Activated CD4-positive, alpha-beta T cell treated with anti-CD3 and anti-CD28 coated beads, Interleukin-2, Interleukin-6, amounts not matched to agents 100 ng/mL and 50 ng/mL, durations not matched to agents 16 hours and 8 hours (primary cell): ENCODE measurements at regions not wholly inside any gene's neighbourhood (a gene's known extent, or its start where the extent isn't known, plus 50 kb on each side); places are given as distances from the start of the nearest gene placed in this dataset.

Experiments used
- DNase-seq: peaks from one replicate; pipeline ENCODE4 v3.0.0-alpha.2; 2020

DNA sequence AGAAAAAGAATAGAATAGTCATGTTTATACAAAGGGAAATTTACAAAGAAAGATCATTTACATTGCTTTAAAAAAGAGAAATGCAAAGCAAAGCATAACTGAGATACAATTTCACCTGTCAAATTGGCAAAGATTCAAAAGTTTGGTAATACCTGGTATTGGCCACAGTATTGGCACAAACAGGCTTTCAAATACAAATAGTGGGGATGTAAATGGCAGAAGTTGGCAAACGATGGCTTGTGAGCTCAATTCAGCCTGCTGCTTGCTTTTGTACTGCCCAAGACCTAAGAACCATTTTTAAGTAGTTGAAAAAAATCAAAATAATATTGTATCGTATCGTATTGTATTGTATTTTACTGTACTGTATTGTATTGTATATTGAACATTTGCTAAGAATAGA is 194.5 kb upstream of the JAG1 start:
- DNase-seq, result no peak

DNA sequence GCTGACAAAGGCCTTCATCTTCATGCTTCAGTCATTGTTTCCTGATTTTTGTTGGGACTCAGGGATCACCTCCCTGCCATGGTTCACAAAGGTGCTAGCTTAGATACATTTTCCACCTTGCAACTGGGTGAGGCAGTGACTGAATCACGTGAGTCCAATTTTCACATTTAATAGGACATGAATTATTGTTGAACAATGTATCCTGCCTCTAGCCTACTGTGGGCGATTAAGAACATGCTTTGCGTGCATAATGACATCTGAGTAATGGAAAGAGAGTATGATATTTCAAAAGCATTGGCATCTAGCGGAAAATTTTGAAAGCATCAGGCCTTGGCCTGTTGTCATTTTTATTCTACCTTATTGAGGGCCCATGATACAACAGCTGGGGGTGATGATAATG is 199.2 kb upstream of the JAG1 start:
- no peak for DNase-seq

DNA sequence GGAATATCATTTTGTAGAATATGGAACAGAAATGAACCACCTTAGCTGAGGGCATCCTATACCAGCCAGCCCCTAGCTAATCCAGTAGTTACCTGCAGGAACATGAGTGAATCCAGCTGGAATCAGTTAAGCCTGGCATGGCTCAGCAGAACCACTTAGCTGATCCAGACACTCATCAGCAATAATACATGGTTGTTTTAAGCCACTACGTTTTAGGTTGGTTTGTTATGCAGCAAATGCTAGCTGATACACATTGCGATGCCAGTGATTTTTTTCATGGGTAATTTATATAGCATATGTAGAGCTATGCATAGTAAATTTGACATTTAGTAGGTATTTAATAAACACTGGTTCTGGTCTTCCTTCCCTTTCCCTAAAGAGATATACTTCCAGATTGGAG is 201.9 kb upstream of the JAG1 start:
- no peak for DNase-seq

DNA sequence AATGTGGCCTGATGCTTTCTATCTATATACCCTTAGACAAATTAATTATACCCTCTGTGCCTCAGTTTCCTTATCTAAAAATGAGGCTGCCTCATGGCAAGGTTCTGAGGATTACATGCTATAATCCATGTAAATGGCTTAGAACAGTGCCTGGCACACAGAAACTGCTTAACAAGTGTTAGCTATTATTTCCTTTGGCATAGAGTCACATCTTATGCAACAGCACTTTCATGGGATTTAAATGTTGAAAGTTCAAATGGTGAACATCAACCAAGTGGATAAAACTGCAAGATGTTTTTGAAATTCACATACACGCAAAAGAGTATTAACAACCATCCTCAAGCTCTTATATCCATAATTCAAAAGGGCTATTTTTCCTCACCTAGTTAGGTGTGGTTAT is 202.8 kb upstream of the JAG1 start:
- DNase-seq, result no peak

DNA sequence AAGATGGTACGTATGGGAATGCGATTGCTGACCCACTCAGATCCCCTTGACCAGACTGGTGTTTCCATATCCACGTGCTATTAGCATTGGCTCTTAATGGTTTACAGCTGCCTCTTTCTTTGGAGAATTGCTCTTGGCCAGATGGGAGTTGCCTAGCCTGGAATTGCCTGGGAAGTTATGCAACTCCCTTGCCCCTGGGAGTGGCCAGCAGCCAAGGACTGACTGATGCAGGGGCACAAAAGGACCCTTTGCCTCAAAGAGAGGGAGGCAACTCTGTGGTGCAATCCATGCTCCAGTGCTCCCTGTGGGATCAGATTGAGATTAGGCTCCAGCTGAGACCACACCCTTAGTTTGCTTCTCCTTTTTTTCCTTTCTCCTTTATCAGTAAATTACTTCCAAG is 203.5 kb upstream of the JAG1 start:
- DNase-seq, result no peak

DNA sequence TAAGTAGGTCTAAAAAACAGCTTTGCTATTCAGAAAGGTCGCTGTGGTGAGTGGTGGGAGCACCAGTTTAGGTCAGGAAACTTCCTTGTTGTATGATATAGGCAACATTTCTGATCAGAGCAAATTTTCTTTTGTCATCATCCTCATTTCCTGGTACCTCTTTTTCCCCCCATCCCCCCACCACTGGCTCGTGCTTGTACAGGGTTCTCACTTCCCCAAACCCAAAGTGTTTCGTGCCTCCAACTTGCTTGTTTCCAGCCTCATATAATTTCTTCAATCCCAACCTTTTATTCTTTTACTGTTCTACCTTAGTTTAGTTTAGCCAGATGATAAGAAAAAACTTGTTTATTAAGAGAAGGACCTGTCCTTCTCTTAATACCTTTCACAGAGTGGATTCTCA is 209.4 kb upstream of the JAG1 start:
- DNase-seq, result no peak

DNA sequence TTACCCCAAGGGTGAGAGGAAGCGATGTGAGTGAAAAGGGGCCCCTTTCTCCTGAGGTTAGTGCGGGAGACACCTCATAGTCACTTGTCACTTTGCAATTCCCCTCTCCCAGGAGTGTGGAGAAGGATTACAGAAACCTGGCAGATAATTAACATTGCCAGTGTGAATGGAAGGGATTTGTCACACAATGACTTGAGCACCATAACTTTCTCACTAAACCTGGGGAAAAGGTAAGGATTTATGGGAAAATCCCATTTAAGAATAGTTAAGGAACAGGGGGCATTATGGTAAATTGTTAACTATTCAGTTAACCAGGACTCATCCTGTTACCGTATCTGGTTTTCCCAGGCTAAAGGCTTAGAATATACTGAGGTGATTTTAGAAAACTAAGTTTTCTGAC is 219.5 kb upstream of the JAG1 start:
- no peak for DNase-seq

DNA sequence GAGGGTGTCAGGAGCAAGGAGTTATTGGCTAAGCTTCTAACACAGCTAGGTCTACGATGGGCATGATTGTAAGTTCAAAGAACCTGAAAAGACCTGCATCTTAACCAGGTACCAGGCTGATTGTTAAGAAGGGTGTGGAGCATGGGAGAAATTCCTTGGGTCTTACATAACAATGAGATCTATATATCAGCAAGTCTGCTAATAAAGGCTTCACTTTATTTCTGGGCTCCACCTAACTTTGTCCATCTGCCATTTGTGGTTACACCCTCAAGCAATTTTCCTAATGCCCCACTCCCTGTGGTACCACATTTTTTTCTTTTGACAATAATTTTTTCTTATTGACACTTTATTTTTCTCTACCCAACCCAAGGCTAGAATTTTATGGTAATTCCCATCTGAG is 223.5 kb upstream of the JAG1 start:
- no peak for DNase-seq

DNA sequence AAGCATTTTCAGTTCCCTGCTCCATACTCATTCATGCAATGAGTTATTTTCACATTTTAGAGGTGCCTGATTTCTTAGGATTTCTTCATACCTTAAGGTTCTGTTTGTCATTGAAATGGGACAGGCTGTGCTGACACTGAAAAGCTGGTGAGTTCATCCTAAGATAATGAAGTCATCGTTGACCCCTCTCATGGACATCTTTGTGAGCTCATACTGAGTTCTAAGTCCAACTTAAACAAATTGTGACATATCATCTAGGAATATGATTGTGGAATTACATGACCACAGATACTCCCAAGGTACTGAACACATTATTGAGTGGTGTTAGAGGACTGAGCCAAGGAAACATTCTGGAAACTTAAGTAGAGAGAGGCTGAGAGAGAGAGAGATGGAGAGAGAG is 224.8 kb upstream of the JAG1 start:
- no peak for DNase-seq

DNA sequence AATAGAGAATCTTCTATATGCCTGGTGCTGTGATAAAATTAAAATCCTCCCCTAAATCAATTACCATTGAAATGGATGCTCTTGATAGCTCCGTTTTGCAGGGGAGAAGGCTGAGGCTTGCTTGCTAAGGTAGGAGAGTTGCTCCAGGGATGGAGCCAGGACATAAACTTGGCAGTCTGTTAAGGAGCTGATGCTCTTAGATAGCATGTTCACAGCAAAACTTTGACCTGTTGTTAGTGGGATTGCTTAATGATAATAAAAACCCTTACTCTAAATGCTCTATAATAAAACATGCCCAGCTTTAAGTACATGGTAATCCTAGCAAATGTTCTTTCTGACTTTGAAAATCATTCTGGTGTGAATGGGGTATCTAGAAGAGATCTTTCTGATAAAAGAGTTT is 228.4 kb upstream of the JAG1 start:
- DNase-seq, result no peak

DNA sequence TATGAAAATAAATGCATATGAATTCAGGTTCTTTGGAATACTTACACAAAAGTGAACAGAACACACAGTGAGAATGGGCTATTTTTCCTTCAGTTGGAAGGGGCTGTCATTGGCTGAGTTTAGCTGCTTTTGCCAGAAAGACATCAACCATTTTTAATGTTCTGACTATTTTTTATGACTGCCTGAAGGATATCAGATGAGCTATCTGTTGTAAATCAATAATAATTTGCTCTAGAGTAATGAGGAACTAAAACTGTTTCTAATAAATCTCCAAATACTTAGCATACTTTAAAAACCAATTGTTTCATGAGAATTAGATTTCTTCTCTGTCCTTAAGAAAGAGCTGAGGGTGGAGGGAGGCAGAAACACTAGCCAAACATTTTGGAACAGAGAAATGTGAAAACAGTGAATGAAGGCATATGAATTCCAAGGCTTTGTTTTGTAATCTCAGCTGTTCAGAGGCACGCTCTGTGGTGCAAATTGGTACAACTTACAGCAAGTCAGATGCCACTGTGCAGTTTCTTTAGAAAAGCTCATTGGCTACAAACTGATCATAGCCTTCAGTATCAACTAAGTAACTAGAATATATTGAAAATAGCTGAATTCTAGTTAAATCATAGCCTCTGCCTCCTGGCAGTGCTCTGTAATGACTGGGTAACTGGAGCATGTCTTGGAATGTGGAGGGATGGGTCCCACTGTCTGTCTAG is 228.9 kb upstream of the JAG1 start:
- DNase-seq, result no peak

DNA sequence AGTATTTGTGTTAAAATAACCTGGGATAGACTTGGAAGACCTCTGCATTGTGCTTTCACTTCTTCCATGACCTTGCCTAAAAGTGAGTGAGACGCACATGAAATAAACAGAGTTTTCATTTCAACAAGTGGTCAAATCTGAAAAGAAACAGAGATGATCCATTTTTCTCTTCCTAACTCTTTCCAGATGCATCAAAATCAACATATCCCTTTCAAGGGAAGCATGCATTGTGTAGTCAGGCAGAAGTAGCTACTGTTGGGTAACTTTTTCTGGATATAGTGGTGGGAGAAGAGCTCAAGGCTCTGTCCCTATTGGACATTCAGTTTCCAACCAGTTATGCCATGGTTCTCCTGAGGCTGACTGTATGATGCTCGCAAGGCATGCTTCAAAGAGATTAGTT is 233.0 kb upstream of the JAG1 start:
- DNase-seq, result no peak

DNA sequence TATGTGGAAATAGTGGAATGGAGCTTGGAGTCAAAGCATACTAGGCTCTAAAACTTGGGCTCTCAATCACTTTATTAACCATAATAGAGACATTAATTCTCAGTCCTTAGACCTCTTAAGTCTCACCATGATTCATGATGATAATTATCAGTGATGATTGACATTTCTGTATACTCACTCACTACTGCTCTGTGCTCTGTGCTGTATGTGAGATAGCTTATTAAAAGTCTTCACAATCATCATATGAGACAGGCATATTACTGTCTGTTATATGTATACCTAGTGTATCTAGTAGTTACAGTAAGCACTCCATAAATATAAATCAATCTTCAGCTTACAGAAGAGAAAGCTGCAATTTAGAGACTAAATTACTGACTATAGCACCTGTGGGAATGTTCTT is 236.0 kb upstream of the JAG1 start:
- DNase-seq, result no peak

DNA sequence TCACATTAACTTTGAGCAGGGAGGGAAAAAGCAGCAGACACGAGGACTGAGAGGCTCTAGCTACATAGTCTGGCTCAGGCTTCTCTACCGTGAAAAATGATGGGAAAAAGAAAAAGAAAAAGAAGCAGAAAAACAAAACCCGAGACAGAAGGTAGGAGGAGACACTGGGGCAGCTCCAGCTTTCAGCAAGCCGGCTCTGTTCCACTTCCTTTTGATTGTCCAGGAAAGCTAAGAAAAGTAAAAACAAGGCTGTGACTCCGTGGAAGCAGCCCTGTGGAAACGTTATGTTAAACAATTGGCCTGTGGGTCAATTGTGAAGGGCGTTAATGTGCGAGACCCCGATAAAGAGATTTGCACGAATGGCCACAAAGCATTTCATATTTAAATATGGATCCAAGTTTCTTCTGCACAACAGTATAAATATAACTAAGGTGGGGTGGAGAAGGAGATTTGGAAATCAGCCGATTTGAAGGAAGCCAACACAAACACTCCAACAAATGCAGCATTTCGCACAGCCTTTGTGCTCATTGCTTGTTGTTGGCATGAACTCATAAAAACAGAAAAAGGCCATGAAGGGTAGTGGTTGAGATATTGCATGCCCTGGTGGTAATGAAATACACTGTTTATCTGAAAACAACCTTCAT is 236.9 kb upstream of the JAG1 start:
- DNase-seq, result no peak

DNA sequence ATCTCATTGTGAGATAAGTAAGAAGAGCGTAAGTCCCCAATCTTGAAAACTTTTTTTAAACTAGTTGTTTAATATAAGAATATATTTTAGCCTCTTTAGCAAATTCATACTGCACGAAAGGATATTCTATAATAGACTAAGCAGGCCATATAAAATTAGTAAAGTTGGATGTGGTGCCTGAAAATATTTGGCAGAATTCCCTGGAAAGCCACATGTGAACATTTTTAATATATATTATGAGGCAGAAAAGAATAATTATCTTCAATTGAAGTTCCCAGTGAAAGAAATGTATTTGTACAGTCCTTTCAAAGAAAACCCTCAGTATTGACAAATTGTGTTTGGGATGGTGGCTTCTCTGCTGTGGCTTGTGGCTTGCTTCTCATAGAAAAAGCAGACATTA is 237.5 kb upstream of the JAG1 start:
- no peak for DNase-seq

DNA sequence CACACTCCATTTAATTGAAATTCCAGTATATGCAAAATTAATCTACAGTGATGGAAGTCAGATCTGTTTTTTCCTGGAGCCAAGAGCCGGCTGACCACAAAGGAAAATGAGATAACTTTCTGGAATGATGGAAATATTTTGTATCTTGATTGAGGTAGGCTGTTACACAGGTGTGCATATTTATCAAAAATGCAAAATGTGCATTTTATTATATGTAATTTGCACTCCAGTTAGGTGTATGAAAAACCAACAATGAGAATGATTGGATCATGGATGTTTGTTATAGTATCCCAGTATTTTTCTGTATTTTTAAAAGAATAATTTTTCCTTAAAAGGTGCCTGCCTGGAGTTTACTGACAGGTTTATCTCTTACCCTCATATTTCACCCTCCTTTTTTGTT is 242.0 kb upstream of the JAG1 start:
- DNase-seq, result no peak

DNA sequence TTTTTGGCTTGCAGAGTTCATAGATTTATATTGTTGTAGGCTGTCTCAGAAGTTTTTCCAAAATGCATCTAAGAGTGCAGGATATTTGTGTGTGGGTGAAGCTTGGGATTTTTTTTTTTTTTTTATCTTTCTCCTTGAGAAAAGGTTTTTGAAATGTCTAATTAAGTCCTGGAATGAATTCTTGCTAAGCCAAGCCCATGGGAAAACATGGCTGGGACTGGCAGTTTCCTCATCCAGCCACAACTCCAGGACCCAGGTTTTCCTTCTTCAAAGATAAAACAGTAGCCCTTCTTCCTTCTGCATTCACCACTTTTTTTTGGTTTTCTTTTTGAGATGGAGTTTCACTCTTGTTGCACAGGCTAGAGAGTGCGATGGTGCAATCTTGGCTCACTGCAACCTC is 242.5 kb upstream of the JAG1 start:
- no peak for DNase-seq

DNA sequence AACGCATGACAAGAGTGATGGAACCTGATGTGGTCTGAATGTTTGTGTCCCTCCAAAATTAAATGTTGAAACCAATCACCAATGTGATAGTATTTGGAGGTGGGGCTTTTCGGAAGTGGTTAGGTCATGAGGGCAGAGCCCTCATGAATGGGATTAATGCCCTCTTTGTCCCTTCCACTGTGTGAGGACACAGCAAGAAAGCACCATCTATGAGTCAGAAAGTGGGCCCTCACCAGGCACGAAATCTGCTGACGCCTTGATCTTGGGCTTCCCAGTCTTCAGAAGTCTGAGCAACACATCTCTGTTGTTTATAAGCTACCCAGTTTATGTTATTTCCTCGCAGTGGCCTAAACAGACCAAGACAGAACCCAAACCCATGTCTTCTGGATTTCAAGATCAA is 244.0 kb upstream of the JAG1 start:
- no peak for DNase-seq

DNA sequence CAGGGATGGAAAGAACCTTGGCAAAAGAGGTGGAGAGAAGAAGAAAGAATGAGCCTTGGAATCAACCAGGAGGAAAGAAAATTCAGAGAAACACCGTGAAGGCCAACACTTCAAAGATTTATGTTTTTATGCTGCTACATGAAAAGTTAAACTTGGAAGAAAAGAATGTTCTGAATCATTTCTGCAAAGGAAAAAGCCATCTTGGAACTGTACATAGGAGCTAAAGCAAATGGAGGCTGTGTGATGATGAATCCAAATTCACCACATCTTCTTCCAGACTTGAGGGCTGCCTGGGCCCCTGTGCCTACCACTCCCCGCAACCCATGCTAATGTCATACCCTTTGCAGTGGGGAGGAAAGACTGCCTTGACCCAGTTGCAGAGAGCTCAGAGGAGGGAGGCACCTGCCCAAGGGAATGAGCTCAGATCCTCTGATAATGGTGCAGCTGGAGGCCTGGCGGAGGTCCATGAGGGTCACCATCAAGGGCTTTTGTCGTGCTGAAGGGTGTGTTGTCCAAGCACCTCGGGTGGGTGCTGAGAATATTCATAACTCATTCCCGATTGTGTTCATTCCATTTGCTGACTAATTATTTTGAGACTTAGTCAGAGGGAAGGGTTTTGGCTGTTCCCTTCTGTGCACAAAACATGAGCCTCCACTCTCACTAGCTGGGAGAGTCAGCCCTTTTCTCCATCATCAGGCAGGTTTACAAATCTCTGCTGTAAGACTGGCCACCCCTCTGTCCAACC is 245.8 kb upstream of the JAG1 start:
- DNase-seq, result no peak

DNA sequence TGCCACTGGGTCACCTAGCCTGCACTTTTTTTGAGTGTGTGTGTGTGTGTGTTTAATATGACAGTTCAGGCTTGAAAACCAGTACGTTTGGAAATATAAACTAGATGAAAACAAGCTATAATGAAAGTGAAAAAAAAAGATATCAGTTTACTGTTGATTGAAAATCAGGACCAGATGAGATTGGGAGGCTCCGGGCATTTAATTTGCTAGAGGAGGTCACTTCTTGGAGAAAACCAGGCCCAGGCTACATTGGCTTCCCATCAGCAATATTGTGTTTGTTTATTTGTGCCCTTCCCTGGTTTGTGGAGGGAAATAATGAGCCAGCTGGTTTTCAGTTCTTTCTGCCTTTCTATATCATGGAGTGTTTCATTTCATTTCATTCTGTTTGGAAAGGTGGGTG is 246.6 kb upstream of the JAG1 start:
- no peak for DNase-seq

DNA sequence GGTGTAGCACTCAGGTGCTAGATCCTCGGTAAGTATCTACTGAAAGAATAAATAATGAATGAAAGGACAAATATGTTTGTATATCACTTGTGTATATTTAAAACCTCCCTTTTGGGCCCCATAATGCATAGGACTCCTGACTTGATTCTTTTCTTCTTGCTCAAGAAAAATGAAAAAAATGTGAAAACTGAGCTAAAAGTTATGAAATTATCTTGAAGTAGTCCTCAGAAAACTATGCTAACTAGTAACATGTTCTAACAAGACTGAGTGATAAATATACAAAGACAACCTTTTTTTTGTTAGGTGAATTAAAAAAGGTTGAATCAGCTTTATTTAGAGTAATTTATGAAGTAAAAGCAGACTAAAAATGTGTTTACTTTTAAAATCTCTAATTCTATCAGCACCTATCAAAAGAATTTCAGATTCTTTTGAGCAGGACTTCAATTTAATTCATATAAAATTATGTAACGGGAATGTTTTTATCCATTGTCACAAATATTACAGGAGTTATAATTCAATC is 247.8 kb upstream of the JAG1 start:
- DNase-seq, result no peak

DNA sequence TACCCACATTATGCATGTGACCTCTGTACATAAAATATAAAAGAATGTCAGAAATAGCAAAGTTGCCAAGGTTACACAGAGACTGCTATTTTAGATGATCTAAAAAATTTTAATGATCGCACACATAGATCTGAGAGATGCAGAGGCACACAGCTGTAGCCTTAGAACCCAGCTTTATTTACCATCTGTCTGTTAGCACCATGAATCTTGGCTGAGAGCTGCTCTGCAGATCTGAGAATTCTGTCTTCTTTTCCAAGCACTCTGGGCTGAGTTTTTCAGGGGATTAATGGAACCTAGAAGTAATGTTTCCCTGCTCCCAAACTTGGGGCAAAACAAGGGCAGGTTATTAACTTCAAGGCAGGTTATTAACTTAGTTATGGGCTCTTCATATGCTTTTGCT is 248.7 kb upstream of the JAG1 start:
- no peak for DNase-seq

DNA sequence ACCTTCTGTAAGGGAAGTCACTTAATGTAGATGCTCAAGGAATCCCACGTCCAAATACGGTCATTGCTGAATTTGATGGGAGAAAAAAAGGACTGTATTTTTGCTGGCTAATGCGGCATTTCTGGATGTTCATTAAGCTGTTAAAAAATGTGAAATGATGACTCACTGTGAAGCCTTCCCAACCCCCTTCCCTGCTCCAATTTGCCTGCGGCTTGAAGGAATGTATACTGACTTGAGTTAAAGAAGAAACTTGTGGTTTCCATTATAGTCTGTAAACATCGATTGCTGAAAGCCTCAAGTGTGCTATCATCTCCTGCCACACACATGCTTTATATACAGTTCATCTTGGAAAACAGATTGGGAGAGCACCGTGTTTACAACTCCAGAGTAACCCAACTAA is 249.1 kb upstream of the JAG1 start:
- DNase-seq, result no peak

DNA sequence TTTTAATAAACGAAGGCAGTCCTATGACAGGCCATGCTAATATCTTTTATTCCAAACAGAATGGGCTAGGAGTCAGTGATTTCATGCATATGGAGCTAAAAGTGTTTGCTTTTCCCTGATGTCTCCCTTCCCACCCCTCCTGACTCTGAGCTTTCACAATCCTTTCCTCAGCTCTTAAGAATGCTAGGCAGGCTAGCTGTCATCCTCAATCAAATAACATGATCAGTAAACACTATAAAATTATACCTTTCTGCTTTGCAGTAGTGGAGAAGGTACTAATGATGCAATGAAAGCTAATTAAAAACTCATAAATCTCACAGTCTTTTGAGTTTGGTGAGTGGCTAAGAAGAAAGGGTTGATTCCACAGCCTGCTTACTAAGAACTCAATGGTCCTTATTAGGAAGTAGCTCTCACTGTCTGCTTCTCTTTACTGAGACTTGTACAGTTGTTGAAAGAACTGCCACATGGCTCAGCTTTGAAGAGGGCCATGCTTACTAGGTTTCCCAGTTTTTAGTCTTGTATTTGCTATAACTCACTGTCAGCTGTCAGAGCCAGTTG is 250.9 kb upstream of the JAG1 start:
- DNase-seq, result no peak
